Neural cell (in vitro differentiated cells): ENCODE measurements at regions not wholly inside any gene's neighbourhood (a gene's known extent, or its start where the extent isn't known, plus 50 kb on each side); places are given as distances from the start of the nearest gene placed in this dataset.

Experiments used
- EP300 ChIP-seq: fragments of 450-650 bp; conservative IDR thresholded peaks from 2 replicates; pipeline ENCODE4 v1.6.1; 2014; ENCODE audit warnings: antibody characterized with exemption, mild to moderate bottlenecking, moderate library complexity; ENCODE audit not compliant: poor library complexity, severe bottlenecking
- EZH2 ChIP-seq: fragments of 200-600, 300-800 bp; shearing (Covaris generic), sonication (generic); IDR thresholded peaks from 2 replicates; pipeline ENCODE4 v1.6.1; 2014; ENCODE audit warnings: antibody characterized with exemption, low read length, borderline replicate concordance, mild to moderate bottlenecking; ENCODE audit not compliant: insufficient read depth, poor library complexity, severe bottlenecking
- MXI1 ChIP-seq: fragments of 450-650 bp; conservative IDR thresholded peaks from 2 replicates; pipeline ENCODE4 v1.6.1; 2014; ENCODE audit warnings: antibody characterized with exemption, mild to moderate bottlenecking; ENCODE audit not compliant: poor library complexity, severe bottlenecking
- POLR2AphosphoS5 ChIP-seq: IDR thresholded peaks from 2 replicates; pipeline ENCODE4 v1.6.1; 2012
- RAD21 ChIP-seq: fragments of 450-650 bp; conservative IDR thresholded peaks from 2 replicates; pipeline ENCODE4 v1.6.1; 2014; ENCODE audit warnings: antibody characterized with exemption, mild to moderate bottlenecking, moderate library complexity
- REST ChIP-seq: IDR thresholded peaks from 2 replicates; pipeline ENCODE4 v1.6.1; 2012; ENCODE audit warnings: borderline replicate concordance
- SMC3 ChIP-seq: fragments of 450-650 bp; conservative IDR thresholded peaks from 2 replicates; pipeline ENCODE4 v1.6.1; 2014; ENCODE audit warnings: antibody characterized with exemption, mild to moderate bottlenecking, moderate library complexity; ENCODE audit not compliant: poor library complexity
- TAF1 ChIP-seq: IDR thresholded peaks from 2 replicates; pipeline ENCODE4 v1.6.1; 2012; ENCODE audit warnings: low read depth
- TF ChIP-seq, protein P1 (sequence below): fragments of 450-650 bp; IDR thresholded peaks from 2 replicates; pipeline ENCODE4 v1.5.1; 2014; ENCODE audit warnings: antibody characterized with exemption, mild to moderate bottlenecking, moderate library complexity; ENCODE audit not compliant: poor library complexity, severe bottlenecking

GRCh38 chr21:32843561-32843960 is 72.0 kb upstream of the PAXBP1 start:
- TF ChIP-seq, protein P1, sequence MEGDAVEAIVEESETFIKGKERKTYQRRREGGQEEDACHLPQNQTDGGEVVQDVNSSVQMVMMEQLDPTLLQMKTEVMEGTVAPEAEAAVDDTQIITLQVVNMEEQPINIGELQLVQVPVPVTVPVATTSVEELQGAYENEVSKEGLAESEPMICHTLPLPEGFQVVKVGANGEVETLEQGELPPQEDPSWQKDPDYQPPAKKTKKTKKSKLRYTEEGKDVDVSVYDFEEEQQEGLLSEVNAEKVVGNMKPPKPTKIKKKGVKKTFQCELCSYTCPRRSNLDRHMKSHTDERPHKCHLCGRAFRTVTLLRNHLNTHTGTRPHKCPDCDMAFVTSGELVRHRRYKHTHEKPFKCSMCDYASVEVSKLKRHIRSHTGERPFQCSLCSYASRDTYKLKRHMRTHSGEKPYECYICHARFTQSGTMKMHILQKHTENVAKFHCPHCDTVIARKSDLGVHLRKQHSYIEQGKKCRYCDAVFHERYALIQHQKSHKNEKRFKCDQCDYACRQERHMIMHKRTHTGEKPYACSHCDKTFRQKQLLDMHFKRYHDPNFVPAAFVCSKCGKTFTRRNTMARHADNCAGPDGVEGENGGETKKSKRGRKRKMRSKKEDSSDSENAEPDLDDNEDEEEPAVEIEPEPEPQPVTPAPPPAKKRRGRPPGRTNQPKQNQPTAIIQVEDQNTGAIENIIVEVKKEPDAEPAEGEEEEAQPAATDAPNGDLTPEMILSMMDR = no peak
- no peak for TF ChIP-seq EZH2
- TF ChIP-seq EP300 = no peak
- no peak for TF ChIP-seq SMC3
- no peak for TF ChIP-seq POLR2AphosphoS5
- no peak for TF ChIP-seq TAF1
- no peak for TF ChIP-seq REST
- TF ChIP-seq RAD21 = no peak
- TF ChIP-seq MXI1 = no peak
